Parathyroid adenoma (tissue), 2 donors: ENCODE measurements at regions not wholly inside any gene's neighbourhood (a gene's known extent, or its start where the extent isn't known, plus 50 kb on each side); places are given as distances from the start of the nearest gene placed in this dataset.

Experiments used
- H2AFZ ChIP-seq: fragments of 300-600 bp; sonication (generic); one replicate; pipeline ENCODE4 v1.7.0; 2017; ENCODE audit warnings: antibody characterized with exemption, mild to moderate bottlenecking
- H3K27ac ChIP-seq: fragments of 300-600 bp; sonication (generic); one replicate; pipeline ENCODE4 v1.7.0; 2017
- H3K27me3 ChIP-seq: fragments of 300-600 bp; sonication (generic); one replicate; pipeline ENCODE4 v1.7.0; 2017; ENCODE audit warnings: low read length; ENCODE audit not compliant: control insufficient read depth, insufficient read depth
- H3K36me3 ChIP-seq: fragments of 300-600 bp; sonication (generic); one replicate; pipeline ENCODE4 v1.7.0; 2017; ENCODE audit warnings: low read length; ENCODE audit not compliant: control insufficient read depth, insufficient read depth
- H3K4me1 ChIP-seq: fragments of 300-600 bp; sonication (generic); one replicate; pipeline ENCODE4 v1.7.0; 2017; ENCODE audit warnings: control low read depth
- H3K4me2 ChIP-seq: fragments of 300-600 bp; sonication (generic); one replicate; pipeline ENCODE4 v1.7.0; 2017; ENCODE audit warnings: low read length
- H3K4me3 ChIP-seq: fragments of 300-600 bp; sonication (generic); one replicate; pipeline ENCODE4 v1.7.0; 2017; ENCODE audit warnings: low read depth, low read length
- H3K79me2 ChIP-seq: fragments of 300-600 bp; sonication (generic); one replicate; pipeline ENCODE4 v1.7.0; 2017; ENCODE audit warnings: control low read depth
- H3K9ac ChIP-seq: fragments of 300-600 bp; sonication (generic); one replicate; pipeline ENCODE4 v1.7.0; 2017; ENCODE audit warnings: mild to moderate bottlenecking
- H3K9me3 ChIP-seq: fragments of 300-600 bp; sonication (generic); one replicate; pipeline ENCODE4 v1.7.0; 2017; ENCODE audit warnings: low read length; ENCODE audit not compliant: control insufficient read depth
- CTCF ChIP-seq: fragments of 300-600 bp; sonication (generic); IDR thresholded peaks from one replicate; pipeline ENCODE4 v1.7.0; 2017; ENCODE audit warnings: antibody characterized with exemption, mild to moderate bottlenecking
- donor health status: primary hyperparathyroidism.

DNA sequence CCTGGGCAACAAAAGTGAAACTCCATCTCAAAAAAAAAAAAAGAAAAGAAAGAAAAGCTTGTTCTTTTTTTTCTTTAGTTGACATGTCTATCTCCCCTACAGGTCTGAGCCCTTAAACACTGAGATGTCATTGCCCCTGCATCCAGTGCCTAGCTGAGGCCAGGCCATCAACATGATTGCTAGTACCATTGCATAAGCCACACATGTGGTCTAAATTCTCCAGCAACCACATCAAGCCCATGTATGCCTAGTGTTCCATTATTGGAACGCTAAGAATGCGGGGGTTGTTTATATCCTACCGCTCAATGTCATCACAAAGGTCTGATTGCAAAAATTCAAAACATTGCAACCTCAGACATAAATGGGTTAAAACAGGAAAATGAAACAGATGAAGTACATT is 62.7 kb downstream of the NPTX2 start:
- Histone ChIP-seq H3K27me3 (no peaks in the 10 kb centered on the region), H3K9ac (no peak overlapping the region), H3K4me2 (no peak overlapping the region), H2AFZ (no peak overlapping the region), H3K36me3 (no peaks in the 10 kb centered on the region), H3K9me3 (no peaks in the 10 kb centered on the region), H3K79me2 (no peaks in the 10 kb centered on the region), H3K4me3 (no peak overlapping the region), H3K27ac (no peak overlapping the region), H3K4me1 (no peaks in the 10 kb centered on the region)
- TF ChIP-seq CTCF, result no peak

DNA sequence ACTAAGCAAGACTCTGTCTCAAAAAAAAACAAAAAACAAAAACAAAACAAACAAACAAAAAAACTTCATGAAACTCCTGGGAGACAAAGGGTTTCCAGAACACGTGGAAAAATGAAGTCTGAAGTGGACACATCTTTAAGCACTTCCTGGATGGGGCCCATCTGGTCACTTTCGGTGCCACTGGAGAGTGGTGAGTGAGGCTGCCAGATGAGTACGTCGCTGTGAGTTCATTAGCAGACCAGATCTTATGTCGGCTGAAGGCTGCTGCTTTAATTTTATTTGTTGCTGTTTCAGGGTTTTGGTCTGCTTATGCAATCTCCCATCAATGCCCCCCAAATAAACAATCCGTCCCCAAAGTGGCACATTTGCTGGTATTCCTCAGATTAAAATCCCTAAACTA is 64.4 kb downstream of the NPTX2 start:
- no peak for TF ChIP-seq CTCF
- no peaks in the 10 kb centered on the region for H3K4me1 ChIP-seq
- no peaks in the 10 kb centered on the region for H3K27me3 ChIP-seq
- no peak overlapping the region for H3K27ac ChIP-seq
- H3K79me2 ChIP-seq, result no peaks in the 10 kb centered on the region
- no peaks in the 10 kb centered on the region for H3K36me3 ChIP-seq
- no peak overlapping the region for H3K4me2 ChIP-seq
- no peak overlapping the region for H2AFZ ChIP-seq
- no peaks in the 10 kb centered on the region for H3K9me3 ChIP-seq
- no peak overlapping the region for H3K9ac ChIP-seq
- no peak overlapping the region for H3K4me3 ChIP-seq

DNA sequence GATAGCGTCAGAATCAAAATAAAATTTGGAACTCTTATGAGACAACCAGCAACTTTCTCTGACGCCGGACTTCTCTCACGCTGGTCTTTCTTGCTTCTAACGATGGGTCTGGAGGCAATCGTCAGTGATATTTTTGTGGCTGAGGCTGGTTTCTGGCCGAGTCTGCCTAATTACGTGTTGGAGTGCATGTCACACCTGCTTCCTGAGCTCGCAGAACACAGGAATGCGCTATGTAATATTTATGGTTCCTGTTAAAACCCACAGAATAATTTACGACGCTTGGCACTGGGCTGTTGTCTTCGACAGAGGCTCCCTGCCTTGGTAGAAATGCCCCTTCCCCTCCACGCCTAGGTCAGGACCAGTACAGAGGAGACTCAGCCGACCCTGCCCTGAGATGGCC is 64.9 kb downstream of the NPTX2 start:
- H3K79me2 ChIP-seq, result no peaks in the 10 kb centered on the region
- H3K27ac ChIP-seq, result no peak overlapping the region
- H3K27me3 ChIP-seq, result no peaks in the 10 kb centered on the region
- no peaks in the 10 kb centered on the region for H3K36me3 ChIP-seq
- no peak overlapping the region for H3K4me3 ChIP-seq
- no peaks in the 10 kb centered on the region for H3K9me3 ChIP-seq
- no peak for TF ChIP-seq CTCF
- H3K4me1 ChIP-seq, result no peaks in the 10 kb centered on the region
- H3K4me2 ChIP-seq, result no peak overlapping the region
- H2AFZ ChIP-seq, result no peak overlapping the region
- H3K9ac ChIP-seq, result no peak overlapping the region

- TF ChIP-seq CTCF, result no peak
- Histone ChIP-seq H3K4me3 (no peak overlapping the region), H3K9ac (no peak overlapping the region), H3K36me3 (no peaks in the 10 kb centered on the region), H3K79me2 (no peaks in the 10 kb centered on the region), H3K4me2 (no peak overlapping the region), H3K9me3 (no peaks in the 10 kb centered on the region), H3K4me1 (no peaks in the 10 kb centered on the region), H2AFZ (no peak overlapping the region), H3K27ac (no peak overlapping the region), H3K27me3 (no peaks in the 10 kb centered on the region)
These were observed 66.4 kb downstream of the NPTX2 start for GRCh38 chr7:98683514-98683913.

GRCh38 chr7:98685541-98685940 is 68.5 kb downstream of the NPTX2 start:
- Histone ChIP-seq H3K9ac (no peak overlapping the region), H2AFZ (no peak overlapping the region), H3K27me3 (no peaks in the 10 kb centered on the region), H3K79me2 (no peaks in the 10 kb centered on the region), H3K27ac (no peak overlapping the region), H3K9me3 (no peaks in the 10 kb centered on the region), H3K4me3 (no peak overlapping the region), H3K4me1 (no peaks in the 10 kb centered on the region), H3K4me2 (no peak overlapping the region), H3K36me3 (no peaks in the 10 kb centered on the region)
- TF ChIP-seq CTCF, result no peak
